GM10266 (cell line): ENCODE measurements at regions not wholly inside any gene's neighbourhood (a gene's known extent, or its start where the extent isn't known, plus 50 kb on each side); places are given as distances from the start of the nearest gene placed in this dataset.
"Not testable (repeated sequence)": the region's sequence is repeated elsewhere in the genome, so short reads cannot be mapped to it uniquely, and the experiment has no call there.

Experiments used
- DNase-seq: peaks from one replicate; pipeline ENCODE4 v3.0.0; 2012; ENCODE audit errors: extremely low spot score
- CTCF ChIP-seq: IDR thresholded peaks from 2 replicates; pipeline ENCODE4 v1.5.1; 2012; ENCODE audit warnings: mild to moderate bottlenecking, low read depth; ENCODE audit not compliant: control insufficient read depth, insufficient read depth; ENCODE audit errors: missing control alignments

GRCh38 chr7:119007236-119007635, 782.7 kb downstream of the ANKRD7 start:
- no peak for DNase-seq
- no peak for TF ChIP-seq CTCF

- DNase-seq: no peak
- no peak for TF ChIP-seq CTCF
These were observed 786.1 kb downstream of the ANKRD7 start for GRCh38 chr7:119010635-119011034.

- no peak for DNase-seq
- TF ChIP-seq CTCF: no peak
These were observed 801.9 kb downstream of the ANKRD7 start for GRCh38 chr7:119026391-119026790.

GRCh38 chr7:119028736-119029135, 804.2 kb downstream of the ANKRD7 start:
- DNase-seq: no peak
- no peak for TF ChIP-seq CTCF

GRCh38 chr7:119032136-119032535, 807.6 kb downstream of the ANKRD7 start:
- DNase-seq: not testable (repeated sequence)

- no peak for TF ChIP-seq CTCF
These were observed 809.1 kb downstream of the ANKRD7 start for GRCh38 chr7:119033641-119034040.

GRCh38 chr7:119037941-119038340, 813.4 kb downstream of the ANKRD7 start:
- no peak for DNase-seq
- no peak for TF ChIP-seq CTCF

More at GRCh38 chr7:119033641-119034040, 809.1 kb downstream of the ANKRD7 start:
- no peak for DNase-seq

GRCh38 chr7:119046068-119046467, 821.6 kb downstream of the ANKRD7 start:
- DNase-seq: no peak
- no peak for TF ChIP-seq CTCF
